Heart left ventricle (tissue), 16 donors: ENCODE measurements at regions not wholly inside any gene's neighbourhood (a gene's known extent, or its start where the extent isn't known, plus 50 kb on each side); places are given as distances from the start of the nearest gene placed in this dataset.

ENCODE experiments used
- ATAC-seq, 4 donors: fragments of 200-7000 bp; cut with Tn5 transposase; one replicate each; pipeline ENCODE4 v1.9.1; 2020 to 2022; ENCODE audit warnings: moderate library complexity in 4 of 4, mild to moderate bottlenecking in 3 of 4, moderate number of reproducible peaks in 1 of 4
- DNase-seq, 5 donors: peaks; one replicate each; pipeline ENCODE4 v3.0.0-alpha.2; 2020
- H3K27ac ChIP-seq, 12 donors: fragments of 200-600 bp; sonication (generic) in 4 of 12; one replicate each; pipeline versions ENCODE4 v1.5.0 to v1.8.0; 2016 to 2022; ENCODE audit warnings: mild to moderate bottlenecking in 2 of 12
- H3K27me3 ChIP-seq, 9 donors: fragments of 200-600 bp; sonication (generic) in 2 of 9; one replicate each; pipeline versions ENCODE4 v1.5.1 to v1.8.0; 2016 to 2022; ENCODE audit warnings: mild to moderate bottlenecking in 3 of 9
- H3K36me3 ChIP-seq, 9 donors: fragments of 200-600 bp; sonication (generic) in 2 of 9; one replicate each; pipeline versions ENCODE4 v1.5.0 to v1.8.0; 2018 to 2022; ENCODE audit warnings: mild to moderate bottlenecking in 2 of 9
- H3K4me1 ChIP-seq, 12 donors: fragments of 200-600 bp; sonication (generic) in 4 of 12; one replicate each; pipeline versions ENCODE4 v1.5.0 to v1.8.0; 2016 to 2022; ENCODE audit warnings: mild to moderate bottlenecking in 3 of 12
- H3K4me3 ChIP-seq, 12 donors: fragments of 200-600 bp; sonication (generic) in 4 of 12; one replicate each; pipeline versions ENCODE4 v1.5.0 to v1.8.0; 2017 to 2022; ENCODE audit warnings: mild to moderate bottlenecking in 9 of 12, moderate library complexity in 4 of 12
- H3K9me3 ChIP-seq, 12 donors: fragments of 200-600 bp; sonication (generic) in 4 of 12; one replicate each; pipeline versions ENCODE4 v1.5.0 to v1.8.0; 2016 to 2022; ENCODE audit warnings: mild to moderate bottlenecking in 1 of 12
- CTCF ChIP-seq, 12 donors: fragments of 200-600 bp; sonication (generic) in 4 of 12; IDR thresholded peaks; one replicate each; pipeline versions ENCODE4 v1.5.0 to v1.8.0; 2018 to 2022; ENCODE audit warnings: antibody characterized with exemption in 12 of 12, mild to moderate bottlenecking in 5 of 12
- POLR2A ChIP-seq, 2 donors: fragments of 450-650 bp; IDR thresholded peaks; one replicate each; pipeline ENCODE4 v1.6.1; 2017; ENCODE audit warnings: antibody characterized with exemption in 2 of 2, mild to moderate bottlenecking in 2 of 2, moderate library complexity in 2 of 2
- WGBS, 4 donors: extraction: QIAGEN DNeasy Blood & Tissue Kit in 2 of 4; methylation state at CpG; one replicate each; pipeline versions ENCODE4 v1.1.5 to v1.1.7; 2013 to 2018; 5-methylcytosine and 5-hydroxymethylcytosine counted together
- intact Hi-C, 10 donors: fragments of 100-400 bp; cut with DNase I; formaldehyde crosslinking; loops; one replicate each; pipeline versions ENCODE4 v1.11.1 to v1.14.2; 2022
- donor health status: ischemic (EF 13 %, LVEDD 7.1; RV severe dilation, severe dysfunction).
- donor health status: healthy with polysubstance abuse.
- donor health status: DM: no; HTN: yes; CAD: no.
- donor health status: DM: no; HTN: no; CAD: no.
- donor health status: ischemic (EF 25% LVEDD 6.9; RV normal size, moderate dysfunction).
- donor health status: ischemic (EF 25% LVEDD 5.7; RV mildly dilated, moderate dysfunction).
- donor health status: healthy.
- donor health status: DM: yes; HTN: yes; CAD: no.
- donor health status: ischemic (EF 35%, LVEDD 5.7; RV mildly dilated, moderate dysfunction).
- donor health status: nonischemic (EF 11% LVEDD 7.7; RV severe dilation, severe dysfunction).
- donor health status: DM: yes; HTN: yes; CAD: no.
- donor health status: PGD.
- donor health status: ischemic (EF 29% LVEDD 5.4; RV normal size, mild dysfunction).
- donor health status: nonischemic (EF 23%, LVEDD 6.1; RV moderate dilation, normal function).

GRCh38 chr3:17951241-17951640 is 208.8 kb upstream of the TBC1D5 start:
- Histone ChIP-seq H3K4me1 (peaks cover 0 to 9% (median 0%) of the 10 kb centered on the region in 12 donors), H3K27ac (no peak overlapping the region), H3K36me3 (no peaks in the 10 kb centered on the region), H3K9me3 (no peaks in the 10 kb centered on the region), H3K27me3 (no peaks in the 10 kb centered on the region), H3K4me3 (no peak overlapping the region)
- intact Hi-C loops: no loop called here
- no peak for DNase-seq
- TF ChIP-seq POLR2A (IDR thresholded peaks at IDR 0.05) (no peak), CTCF (IDR thresholded peaks at IDR 0.05) (no peak)
- WGBS, 4 donors: 42 to 84% (median 72%) methylated on average over 2 of the region's 2 CpGs
- ATAC-seq: no peak

GRCh38 chr3:17949101-17949500 is 206.7 kb upstream of the TBC1D5 start:
- Histone ChIP-seq H3K4me1 (peaks cover 0 to 19% (median 0%) of the 10 kb centered on the region in 12 donors), H3K4me3 (no peak overlapping the region), H3K36me3 (no peaks in the 10 kb centered on the region), H3K27ac (no peak overlapping the region), H3K9me3 (no peaks in the 10 kb centered on the region), H3K27me3 (no peaks in the 10 kb centered on the region)
- TF ChIP-seq POLR2A (IDR thresholded peaks at IDR 0.05): no peak
- TF ChIP-seq CTCF (IDR thresholded peaks at IDR 0.05): no peak
- 67 to 74% (median 71%) methylated on average over 6 of the region's 6 CpGs for WGBS, 4 donors
- ATAC-seq (no peak), DNase-seq (no peak)
- intact Hi-C loops: no loop called here

- Histone ChIP-seq H3K27ac (no peak overlapping the region), H3K27me3 (no peaks in the 10 kb centered on the region), H3K4me1 (peaks cover 0 to 19% (median 0%) of the 10 kb centered on the region in 12 donors), H3K9me3 (no peaks in the 10 kb centered on the region), H3K4me3 (no peak overlapping the region), H3K36me3 (no peaks in the 10 kb centered on the region)
- TF ChIP-seq POLR2A (IDR thresholded peaks at IDR 0.05) (no peak), CTCF (IDR thresholded peaks at IDR 0.05) (no peak)
- ATAC-seq (no peak), DNase-seq (no peak)
- intact Hi-C loops: no loop called here
These were observed 205.4 kb upstream of the TBC1D5 start for GRCh38 chr3:17947833-17948232.

- H3K4me3 ChIP-seq: no peak overlapping the region
- peaks cover 0 to 19% (median 0%) of the 10 kb centered on the region in 12 donors for H3K4me1 ChIP-seq
- intact Hi-C loops: no loop called here
- no peak overlapping the region for H3K27ac ChIP-seq
- ATAC-seq: peak in 3 of 4 donors; percentile 42 to 66 (median 46)
- TF ChIP-seq POLR2A (IDR thresholded peaks at IDR 0.05) (no peak), CTCF (IDR thresholded peaks at IDR 0.05) (no peak)
- no peak for DNase-seq
- H3K9me3 ChIP-seq: no peaks in the 10 kb centered on the region
- no peaks in the 10 kb centered on the region for H3K27me3 ChIP-seq
- no peaks in the 10 kb centered on the region for H3K36me3 ChIP-seq
- WGBS, 4 donors: 25 to 32% (median 28%) methylated on average over 6 of the region's 6 CpGs
These were observed 204.2 kb upstream of the TBC1D5 start for GRCh38 chr3:17946619-17947018.
